ENCODE measurements at regions not wholly inside any gene's neighbourhood (a gene's known extent, or its start where the extent isn't known, plus 50 kb on each side); places are given as distances from the start of the nearest gene placed in this dataset.

DNA sequence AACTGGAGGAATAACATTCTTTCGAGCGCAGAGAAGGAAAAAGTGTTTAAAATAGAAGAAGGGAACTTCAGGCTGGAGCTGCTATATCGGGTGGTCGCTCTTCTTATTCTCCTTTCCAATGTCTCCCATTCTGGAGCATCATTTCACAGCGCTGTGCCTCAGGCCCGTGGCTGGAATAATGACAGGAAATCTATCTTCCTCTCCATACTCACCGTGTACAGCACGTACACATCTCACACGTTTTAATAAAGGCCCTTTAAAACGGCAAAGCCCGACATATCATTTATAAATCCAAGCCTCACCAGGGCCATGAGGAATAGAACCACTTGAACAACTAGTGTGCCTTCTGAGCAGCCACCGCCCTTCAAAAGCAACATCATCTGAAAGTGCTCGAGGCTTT lies 264.4 kb downstream of the TEX29 start:
- TF ChIP-seq, protein P1, sequence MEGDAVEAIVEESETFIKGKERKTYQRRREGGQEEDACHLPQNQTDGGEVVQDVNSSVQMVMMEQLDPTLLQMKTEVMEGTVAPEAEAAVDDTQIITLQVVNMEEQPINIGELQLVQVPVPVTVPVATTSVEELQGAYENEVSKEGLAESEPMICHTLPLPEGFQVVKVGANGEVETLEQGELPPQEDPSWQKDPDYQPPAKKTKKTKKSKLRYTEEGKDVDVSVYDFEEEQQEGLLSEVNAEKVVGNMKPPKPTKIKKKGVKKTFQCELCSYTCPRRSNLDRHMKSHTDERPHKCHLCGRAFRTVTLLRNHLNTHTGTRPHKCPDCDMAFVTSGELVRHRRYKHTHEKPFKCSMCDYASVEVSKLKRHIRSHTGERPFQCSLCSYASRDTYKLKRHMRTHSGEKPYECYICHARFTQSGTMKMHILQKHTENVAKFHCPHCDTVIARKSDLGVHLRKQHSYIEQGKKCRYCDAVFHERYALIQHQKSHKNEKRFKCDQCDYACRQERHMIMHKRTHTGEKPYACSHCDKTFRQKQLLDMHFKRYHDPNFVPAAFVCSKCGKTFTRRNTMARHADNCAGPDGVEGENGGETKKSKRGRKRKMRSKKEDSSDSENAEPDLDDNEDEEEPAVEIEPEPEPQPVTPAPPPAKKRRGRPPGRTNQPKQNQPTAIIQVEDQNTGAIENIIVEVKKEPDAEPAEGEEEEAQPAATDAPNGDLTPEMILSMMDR (conservative IDR thresholded peaks at IDR 0.05; ENCODE audit: low read length), result no peak
- no peak for TF ChIP-seq EZH2phosphoT487 (IDR thresholded peaks at IDR 0.05; ENCODE audit: borderline replicate concordance)

Data from Loucy (cell line).